Ovary (tissue), 7 donors: ENCODE measurements at regions not wholly inside any gene's neighbourhood (a gene's known extent, or its start where the extent isn't known, plus 50 kb on each side); places are given as distances from the start of the nearest gene placed in this dataset.

Experiments
- DNase-seq, 5 donors: peaks; one replicate each; pipeline ENCODE4 v3.0.0-alpha.2; 2019 to 2020
- H3K27ac ChIP-seq, 2 donors: fragments of 200-600 bp; one replicate each; pipeline versions ENCODE4 v1.5.1 to v1.8.0; 2019 to 2022
- H3K27me3 ChIP-seq: fragments of 200-600 bp; one replicate; pipeline ENCODE4 v1.8.0; 2022
- H3K36me3 ChIP-seq: fragments of 200-600 bp; sonication (generic); one replicate; pipeline ENCODE4 v1.5.1; 2019
- H3K4me1 ChIP-seq: one replicate; pipeline ENCODE4 v1.8.1; 2013; ENCODE audit warnings: mild to moderate bottlenecking, moderate library complexity; ENCODE audit not compliant: insufficient read depth
- H3K4me3 ChIP-seq: fragments of 200-600 bp; sonication (generic); one replicate; pipeline ENCODE4 v1.5.1; 2017
- H3K9me3 ChIP-seq, 2 donors: fragments of 200-600 bp in 1 of 2; sonication (generic) in 1 of 2; one replicate each; pipeline versions ENCODE4 v1.5.1 to v1.8.1; 2013 to 2019; ENCODE audit warnings: mild to moderate bottlenecking in 1 of 2, moderate library complexity in 1 of 2
- EP300 ChIP-seq: sonication (generic); formaldehyde crosslinking; IDR thresholded peaks from one replicate; pipeline ENCODE4 v1.6.1; 2017; ENCODE audit warnings: antibody characterized with exemption
- POLR2A ChIP-seq: fragments of 450-650 bp; IDR thresholded peaks from one replicate; pipeline ENCODE4 v1.6.1; 2017; ENCODE audit warnings: antibody characterized with exemption, mild to moderate bottlenecking, moderate library complexity
- WGBS, 3 donors: extraction: QIAGEN DNeasy Blood & Tissue Kit in 1 of 3; methylation state at CpG; one replicate each; pipeline versions ENCODE4 v1.1.5 to v1.1.7; 2013 to 2017; 5-methylcytosine and 5-hydroxymethylcytosine counted together
- intact Hi-C, 4 donors: fragments of 100-400 bp; cut with DNase I; formaldehyde crosslinking; loops; one replicate each; pipeline versions ENCODE4 v1.11.0 to v1.15.1; 2022 to 2023
- TF ChIP-seq, protein P1 (sequence below), 3 donors: fragments of 450-650 bp in 2 of 3; fragments of 200-600 bp in 1 of 3; IDR thresholded peaks; one replicate each; pipeline versions ENCODE4 v1.5.1 to v1.8.0; 2016 to 2022; ENCODE audit warnings: antibody characterized with exemption in 3 of 3, mild to moderate bottlenecking in 1 of 3
- donor health status: DM: no; HTN: no; CAD: no; lungs with moderate emphysema.
- donor health status: DM: no; HTN: no; CAD: no.
- donor health status: Bipolar disorder and iron deficiency.
- donor health status: DM: no; HTN: no; CAD: no.
- donor health status: DM: yes; HTN: yes; CAD: no.

DNA sequence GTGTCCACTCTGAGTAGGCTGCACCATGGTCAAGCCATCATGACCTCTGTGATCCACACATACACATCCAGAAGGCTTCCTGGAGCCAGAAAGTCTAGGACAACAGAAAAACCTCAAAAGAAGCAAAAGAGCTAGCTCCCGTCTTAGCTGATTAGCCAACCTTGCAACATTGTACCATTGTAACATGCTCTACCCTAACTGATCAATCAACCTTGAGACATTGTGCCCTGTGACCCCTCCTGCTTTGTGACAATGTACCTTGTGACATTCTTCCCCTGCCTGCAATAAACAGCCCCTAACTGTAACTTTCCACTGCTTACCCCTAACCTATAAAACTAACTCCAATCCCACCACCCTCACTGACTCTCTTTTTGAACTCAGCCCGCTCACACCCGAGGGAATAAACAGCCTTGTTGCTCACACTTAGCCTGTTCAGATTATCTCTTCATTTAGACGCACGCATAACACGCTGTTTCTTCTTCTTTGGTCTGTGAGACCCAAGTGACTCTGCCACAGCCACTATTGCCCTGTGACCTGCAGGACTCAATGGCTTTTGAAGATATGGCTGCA lies 1104.6 kb downstream of the OTOL1 start:
- 73 to 91% (median 91%) methylated on average over 6 of the region's 6 CpGs for WGBS, 3 donors
- DNase-seq: no peak
- intact Hi-C loops: no loop called here
- Histone ChIP-seq H3K27me3 (no peaks in the 10 kb centered on the region), H3K9me3 (no peaks in the 10 kb centered on the region), H3K36me3 (no peaks in the 10 kb centered on the region), H3K4me1 (no peaks in the 10 kb centered on the region), H3K27ac (no peak overlapping the region), H3K4me3 (no peak overlapping the region)
- no peak for TF ChIP-seq EP300
- TF ChIP-seq, protein P1, sequence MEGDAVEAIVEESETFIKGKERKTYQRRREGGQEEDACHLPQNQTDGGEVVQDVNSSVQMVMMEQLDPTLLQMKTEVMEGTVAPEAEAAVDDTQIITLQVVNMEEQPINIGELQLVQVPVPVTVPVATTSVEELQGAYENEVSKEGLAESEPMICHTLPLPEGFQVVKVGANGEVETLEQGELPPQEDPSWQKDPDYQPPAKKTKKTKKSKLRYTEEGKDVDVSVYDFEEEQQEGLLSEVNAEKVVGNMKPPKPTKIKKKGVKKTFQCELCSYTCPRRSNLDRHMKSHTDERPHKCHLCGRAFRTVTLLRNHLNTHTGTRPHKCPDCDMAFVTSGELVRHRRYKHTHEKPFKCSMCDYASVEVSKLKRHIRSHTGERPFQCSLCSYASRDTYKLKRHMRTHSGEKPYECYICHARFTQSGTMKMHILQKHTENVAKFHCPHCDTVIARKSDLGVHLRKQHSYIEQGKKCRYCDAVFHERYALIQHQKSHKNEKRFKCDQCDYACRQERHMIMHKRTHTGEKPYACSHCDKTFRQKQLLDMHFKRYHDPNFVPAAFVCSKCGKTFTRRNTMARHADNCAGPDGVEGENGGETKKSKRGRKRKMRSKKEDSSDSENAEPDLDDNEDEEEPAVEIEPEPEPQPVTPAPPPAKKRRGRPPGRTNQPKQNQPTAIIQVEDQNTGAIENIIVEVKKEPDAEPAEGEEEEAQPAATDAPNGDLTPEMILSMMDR (IDR thresholded peaks at IDR 0.05): no peak
- no peak for TF ChIP-seq POLR2A

GRCh38 chr3:162602619-162603018 lies 1106.0 kb downstream of the OTOL1 start:
- Histone ChIP-seq H3K9me3 (no peaks in the 10 kb centered on the region), H3K4me1 (no peaks in the 10 kb centered on the region), H3K36me3 (no peaks in the 10 kb centered on the region), H3K27me3 (no peaks in the 10 kb centered on the region), H3K27ac (no peak overlapping the region), H3K4me3 (no peak overlapping the region)
- intact Hi-C loops: no loop called here
- WGBS, 3 donors: 86 to 94% (median 91%) methylated on average over 3 of the region's 3 CpGs
- TF ChIP-seq EP300 (no peak), POLR2A (no peak)
- TF ChIP-seq, protein P1 (IDR thresholded peaks at IDR 0.05): no peak
- no peak for DNase-seq

- DNase-seq: no peak
- TF ChIP-seq, protein P1 (IDR thresholded peaks at IDR 0.05): no peak
- TF ChIP-seq EP300: no peak
- no peak for TF ChIP-seq POLR2A
- 78 to 88% (median 81%) methylated on average over 4 of the region's 4 CpGs for WGBS, 3 donors
These were observed 1109.1 kb downstream of the OTOL1 start for GRCh38 chr3:162605651-162606204.

GRCh38 chr3:162610261-162610660 lies 1113.7 kb downstream of the OTOL1 start:
- DNase-seq: no peak
- Histone ChIP-seq H3K4me1 (no peaks in the 10 kb centered on the region), H3K36me3 (no peaks in the 10 kb centered on the region), H3K27ac (no peak overlapping the region), H3K4me3 (no peak overlapping the region), H3K9me3 (no peaks in the 10 kb centered on the region), H3K27me3 (no peaks in the 10 kb centered on the region)
- 83 to 90% (median 88%) methylated on average over 2 of the region's 2 CpGs for WGBS, 3 donors
- intact Hi-C loops: no loop called here
- no peak for TF ChIP-seq EP300
- TF ChIP-seq, protein P1 (IDR thresholded peaks at IDR 0.05): no peak
- no peak for TF ChIP-seq POLR2A

More at GRCh38 chr3:162605651-162606204, 1109.1 kb downstream of the OTOL1 start:
- no peaks in the 10 kb centered on the region for H3K36me3 ChIP-seq
- H3K27me3 ChIP-seq: no peaks in the 10 kb centered on the region
- no peak overlapping the region for H3K27ac ChIP-seq
- intact Hi-C loops: no loop called here
- H3K4me3 ChIP-seq: no peak overlapping the region
- no peaks in the 10 kb centered on the region for H3K4me1 ChIP-seq
- H3K9me3 ChIP-seq: no peaks in the 10 kb centered on the region
